Gastroesophageal sphincter (tissue), 4 donors: ENCODE measurements at regions not wholly inside any gene's neighbourhood (a gene's known extent, or its start where the extent isn't known, plus 50 kb on each side); places are given as distances from the start of the nearest gene placed in this dataset.

Source experiments
- ATAC-seq: fragments of 150-250 bp; one replicate; pipeline ENCODE4 v1.9.1; 2016; ENCODE audit warnings: mild to moderate bottlenecking, moderate library complexity
- H3K27ac ChIP-seq, 4 donors: fragments of 200-600 bp; sonication (generic) in 3 of 4; 1 replicate in 3 of 4; 2 replicates in 1 of 4; pipeline ENCODE4 v1.5.1; 2016 to 2019
- H3K27me3 ChIP-seq: fragments of 200-600 bp; sonication (generic); one replicate; pipeline ENCODE4 v1.5.1; 2019
- H3K36me3 ChIP-seq, 2 donors: fragments of 200-600 bp; sonication (generic); one replicate each; pipeline ENCODE4 v1.5.1; 2019; ENCODE audit warnings: control low read depth in 1 of 2
- H3K4me1 ChIP-seq, 3 donors: fragments of 200-600 bp; sonication (generic); 1 replicate in 2 of 3; 2 replicates in 1 of 3; pipeline ENCODE4 v1.5.1; 2016 to 2019; ENCODE audit warnings: control low read depth in 2 of 3
- H3K4me3 ChIP-seq, 2 donors: fragments of 200-600 bp; sonication (generic); one replicate each; pipeline ENCODE4 v1.5.1; 2019; ENCODE audit warnings: mild to moderate bottlenecking in 1 of 2, moderate library complexity in 1 of 2
- H3K9me3 ChIP-seq, 3 donors: fragments of 200-600 bp; sonication (generic); one replicate each; pipeline ENCODE4 v1.5.1; 2017 to 2019; ENCODE audit warnings: control low read depth in 2 of 3
- CTCF ChIP-seq, 4 experiments: fragments of 200-600 bp in 2 of 4; fragments of 450-650 bp in 2 of 4; sonication (generic) in 1 of 4; IDR thresholded peaks; one replicate each; pipeline ENCODE4 v1.5.1; 2017 to 2019; ENCODE audit warnings: antibody characterized with exemption in 4 of 4, mild to moderate bottlenecking in 2 of 4, moderate library complexity in 2 of 4
- EP300 ChIP-seq: sonication (generic); formaldehyde crosslinking; IDR thresholded peaks from one replicate; pipeline ENCODE4 v1.6.1; 2017; ENCODE audit warnings: antibody characterized with exemption, mild to moderate bottlenecking
- POLR2A ChIP-seq, 2 donors: fragments of 450-650 bp; IDR thresholded peaks; one replicate each; pipeline ENCODE4 v1.6.1; 2017; ENCODE audit warnings: antibody characterized with exemption in 2 of 2, mild to moderate bottlenecking in 2 of 2, moderate library complexity in 1 of 2
- POLR2AphosphoS5 ChIP-seq: sonication (generic); formaldehyde crosslinking; IDR thresholded peaks from one replicate; pipeline ENCODE4 v1.6.1; 2017; ENCODE audit warnings: antibody characterized with exemption
- WGBS, 2 donors: methylation state at CpG; one replicate each; pipeline ENCODE4 v1.1.5; 2018; ENCODE audit warnings: low coverage in 1 of 2; 5-methylcytosine and 5-hydroxymethylcytosine counted together

- H3K36me3 ChIP-seq, result peaks cover 0 to 7% of the 10 kb centered on the region in 2 donors
- TF ChIP-seq POLR2AphosphoS5 (no peak), CTCF (IDR thresholded peaks at IDR 0.05) (no peak), POLR2A (IDR thresholded peaks at IDR 0.05) (no peak), EP300 (no peak)
- H3K4me3 ChIP-seq, result no peak overlapping the region
- ATAC-seq, result no peak
- H3K4me1 ChIP-seq, result peaks cover 0 to 18% (median 3%) of the 10 kb centered on the region in 3 donors
- H3K27me3 ChIP-seq, result no peaks in the 10 kb centered on the region
- WGBS, 2 donors, result 71 to 91% methylated on average over 6 of the region's 6 CpGs
- H3K9me3 ChIP-seq, result no peaks in the 10 kb centered on the region
- no peak overlapping the region for H3K27ac ChIP-seq
Observed at GRCh38 chr13:73983109-73983508, 151.1 kb downstream of the KLF12 start.

- Histone ChIP-seq H3K4me1 (peaks cover 0 to 18% (median 3%) of the 10 kb centered on the region in 3 donors), H3K36me3 (peaks cover 0 to 7% of the 10 kb centered on the region in 2 donors), H3K9me3 (no peaks in the 10 kb centered on the region), H3K4me3 (no peak overlapping the region), H3K27me3 (no peaks in the 10 kb centered on the region), H3K27ac (no peak overlapping the region)
- no peak for ATAC-seq
- 0 to 7% methylated on average over 1 to 4 of the region's 4 CpGs for WGBS, 2 donors
- TF ChIP-seq POLR2AphosphoS5, result no peak
- no peak for TF ChIP-seq POLR2A (IDR thresholded peaks at IDR 0.05)
- TF ChIP-seq CTCF (IDR thresholded peaks at IDR 0.05), result no peak
- TF ChIP-seq EP300, result no peak
Observed at GRCh38 chr13:73981595-73981994, 152.6 kb downstream of the KLF12 start.

GRCh38 chr13:73975767-73976166 lies 158.4 kb downstream of the KLF12 start:
- Histone ChIP-seq H3K27me3 (no peaks in the 10 kb centered on the region), H3K27ac (no peak overlapping the region), H3K4me3 (no peak overlapping the region), H3K36me3 (no peaks in the 10 kb centered on the region), H3K9me3 (no peaks in the 10 kb centered on the region), H3K4me1 (peaks cover 0 to 21% (median 0%) of the 10 kb centered on the region in 3 donors)
- no peak for ATAC-seq
- TF ChIP-seq POLR2AphosphoS5 (no peak), EP300 (no peak)
- WGBS, 2 donors, result 96 to 100% methylated on average over 3 to 4 of the region's 4 CpGs

GRCh38 chr13:73974051-73974450 lies 160.2 kb downstream of the KLF12 start:
- 40 to 51% methylated on average over 2 of the region's 2 CpGs for WGBS, 2 donors
- Histone ChIP-seq H3K4me3 (no peak overlapping the region), H3K9me3 (no peaks in the 10 kb centered on the region), H3K4me1 (peaks cover 0 to 30% (median 0%) of the 10 kb centered on the region in 3 donors), H3K27me3 (no peaks in the 10 kb centered on the region), H3K27ac (no peak overlapping the region), H3K36me3 (no peaks in the 10 kb centered on the region)
- ATAC-seq, result no peak
- TF ChIP-seq CTCF (IDR thresholded peaks at IDR 0.05) (no peak), POLR2AphosphoS5 (no peak), POLR2A (IDR thresholded peaks at IDR 0.05) (no peak), EP300 (no peak)

GRCh38 chr13:73973156-73973555 lies 161.0 kb downstream of the KLF12 start:
- Histone ChIP-seq H3K27ac (no peak overlapping the region), H3K4me3 (no peak overlapping the region), H3K4me1 (peaks cover 0 to 30% (median 0%) of the 10 kb centered on the region in 3 donors), H3K36me3 (no peaks in the 10 kb centered on the region), H3K27me3 (no peaks in the 10 kb centered on the region), H3K9me3 (no peaks in the 10 kb centered on the region)
- ATAC-seq, result no peak
- TF ChIP-seq CTCF (IDR thresholded peaks at IDR 0.05) (no peak), EP300 (no peak), POLR2A (IDR thresholded peaks at IDR 0.05) (no peak), POLR2AphosphoS5 (no peak)
- WGBS, 2 donors, result 90 to 94% methylated on average over 2 of the region's 2 CpGs
